ENCODE measurements at regions not wholly inside any gene's neighbourhood (a gene's known extent, or its start where the extent isn't known, plus 50 kb on each side); places are given as distances from the start of the nearest gene placed in this dataset.

DNA sequence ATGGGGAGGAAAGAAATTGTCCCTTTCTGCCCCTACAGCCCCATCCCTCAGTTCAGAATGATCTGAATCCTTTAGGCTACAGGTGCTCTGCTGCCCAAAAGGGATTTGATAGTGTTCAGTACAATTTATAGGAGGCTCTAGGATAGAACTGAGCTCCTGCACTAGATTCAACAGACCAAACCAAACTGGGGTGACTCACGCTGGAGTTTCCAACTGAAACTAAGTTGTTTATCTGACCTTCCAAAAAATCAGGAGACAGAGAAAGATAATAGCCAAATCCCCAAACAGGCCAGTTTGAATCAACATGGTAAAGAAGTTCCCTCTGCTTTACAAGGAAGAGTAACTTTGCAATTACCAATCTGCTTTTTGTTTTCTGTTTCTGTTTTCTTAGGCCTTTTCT is 72.7 kb upstream of the MBOAT2 start:
- Histone ChIP-seq H3K27me3 (no peaks in the 10 kb centered on the region), H3K4me1 (no peaks in the 10 kb centered on the region), H3K9me3 (no peaks in the 10 kb centered on the region), H3K27ac (no peak overlapping the region), H3K4me3 (no peak overlapping the region), H3K36me3 (ENCODE audit: low read depth, missing control alignments) (no peaks in the 10 kb centered on the region)
- intact Hi-C loops (cut with DNase I; ENCODE audit: low total_unique reads) = no loop called here
- 71 to 83% methylated on average over 1 of the region's 1 CpG for WGBS, 2 donors
- no peak for DNase-seq
- TF ChIP-seq, protein P1, sequence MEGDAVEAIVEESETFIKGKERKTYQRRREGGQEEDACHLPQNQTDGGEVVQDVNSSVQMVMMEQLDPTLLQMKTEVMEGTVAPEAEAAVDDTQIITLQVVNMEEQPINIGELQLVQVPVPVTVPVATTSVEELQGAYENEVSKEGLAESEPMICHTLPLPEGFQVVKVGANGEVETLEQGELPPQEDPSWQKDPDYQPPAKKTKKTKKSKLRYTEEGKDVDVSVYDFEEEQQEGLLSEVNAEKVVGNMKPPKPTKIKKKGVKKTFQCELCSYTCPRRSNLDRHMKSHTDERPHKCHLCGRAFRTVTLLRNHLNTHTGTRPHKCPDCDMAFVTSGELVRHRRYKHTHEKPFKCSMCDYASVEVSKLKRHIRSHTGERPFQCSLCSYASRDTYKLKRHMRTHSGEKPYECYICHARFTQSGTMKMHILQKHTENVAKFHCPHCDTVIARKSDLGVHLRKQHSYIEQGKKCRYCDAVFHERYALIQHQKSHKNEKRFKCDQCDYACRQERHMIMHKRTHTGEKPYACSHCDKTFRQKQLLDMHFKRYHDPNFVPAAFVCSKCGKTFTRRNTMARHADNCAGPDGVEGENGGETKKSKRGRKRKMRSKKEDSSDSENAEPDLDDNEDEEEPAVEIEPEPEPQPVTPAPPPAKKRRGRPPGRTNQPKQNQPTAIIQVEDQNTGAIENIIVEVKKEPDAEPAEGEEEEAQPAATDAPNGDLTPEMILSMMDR (IDR thresholded peaks at IDR 0.05) = no peak

DNA sequence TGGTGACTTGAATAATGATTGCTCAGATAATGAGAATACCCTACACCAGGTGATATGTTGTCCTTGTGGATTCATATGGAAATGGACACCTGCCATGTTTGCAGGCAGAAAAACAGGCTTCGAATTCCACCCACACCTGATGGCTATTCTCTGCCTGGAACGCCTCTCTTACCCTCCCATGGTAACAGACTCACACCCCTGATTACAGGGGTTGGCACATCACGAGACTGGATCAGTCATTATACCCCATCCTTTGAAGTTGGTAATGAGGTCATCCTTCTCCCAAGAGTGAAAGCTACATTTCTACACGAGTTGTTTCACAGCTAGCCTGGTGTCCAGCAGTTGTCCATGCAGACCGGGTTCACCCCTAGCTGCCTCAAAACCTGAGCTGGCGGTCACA is 71.4 kb upstream of the MBOAT2 start:
- no peak for DNase-seq
- H3K27me3 ChIP-seq = no peaks in the 10 kb centered on the region
- intact Hi-C loops (cut with DNase I; ENCODE audit: low total_unique reads) = no loop called here
- TF ChIP-seq POLR2A (IDR thresholded peaks at IDR 0.05) = no peak
- TF ChIP-seq, protein P1 (IDR thresholded peaks at IDR 0.05) = no peak
- H3K4me3 ChIP-seq = no peak overlapping the region
- H3K27ac ChIP-seq = no peak overlapping the region
- 78 to 86% methylated on average over 6 of the region's 6 CpGs for WGBS, 2 donors
- H3K9me3 ChIP-seq = no peaks in the 10 kb centered on the region
- H3K4me1 ChIP-seq = no peaks in the 10 kb centered on the region
- H3K36me3 ChIP-seq (ENCODE audit: low read depth, missing control alignments) = no peaks in the 10 kb centered on the region

DNA sequence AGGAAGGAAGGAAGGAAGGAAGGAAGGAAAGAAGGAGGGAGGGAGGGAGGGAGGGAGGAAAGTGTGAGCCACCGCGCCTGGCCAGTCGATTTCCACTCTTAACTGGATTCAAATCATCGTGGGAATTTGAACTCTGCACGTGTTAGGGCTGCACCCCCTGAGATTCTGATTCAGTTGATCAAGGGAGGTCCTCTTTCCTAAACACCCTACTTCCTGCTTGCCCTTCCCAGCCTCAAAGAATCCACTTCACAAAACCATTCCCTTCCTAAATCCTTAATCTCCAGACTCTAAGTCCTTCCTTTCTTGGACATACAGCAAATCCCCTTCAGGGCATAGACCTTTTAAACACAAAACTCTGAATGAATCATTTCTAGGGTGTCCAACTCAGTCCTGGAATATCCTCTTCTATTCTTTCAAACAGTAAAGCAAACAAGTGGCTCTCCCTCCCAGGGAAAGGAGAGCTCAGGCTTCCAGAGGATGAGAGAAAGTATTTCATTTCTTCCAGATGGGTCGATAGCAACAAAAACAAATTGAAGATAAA is 68.2 kb upstream of the MBOAT2 start:
- DNase-seq = no peak
- whole genome bisulfite sequencing, 2 donors = 86 to 89% methylated on average over 6 of the region's 6 CpGs
- Histone ChIP-seq H3K36me3 (ENCODE audit: low read depth, missing control alignments) (no peaks in the 10 kb centered on the region), H3K4me1 (no peaks in the 10 kb centered on the region), H3K4me3 (no peak overlapping the region), H3K27ac (no peak overlapping the region), H3K9me3 (no peaks in the 10 kb centered on the region), H3K27me3 (no peaks in the 10 kb centered on the region)
- no peak for TF ChIP-seq POLR2A (IDR thresholded peaks at IDR 0.05)
- TF ChIP-seq, protein P1 (IDR thresholded peaks at IDR 0.05) = no peak
- intact Hi-C loops (cut with DNase I; ENCODE audit: low total_unique reads) = no loop called here

DNA sequence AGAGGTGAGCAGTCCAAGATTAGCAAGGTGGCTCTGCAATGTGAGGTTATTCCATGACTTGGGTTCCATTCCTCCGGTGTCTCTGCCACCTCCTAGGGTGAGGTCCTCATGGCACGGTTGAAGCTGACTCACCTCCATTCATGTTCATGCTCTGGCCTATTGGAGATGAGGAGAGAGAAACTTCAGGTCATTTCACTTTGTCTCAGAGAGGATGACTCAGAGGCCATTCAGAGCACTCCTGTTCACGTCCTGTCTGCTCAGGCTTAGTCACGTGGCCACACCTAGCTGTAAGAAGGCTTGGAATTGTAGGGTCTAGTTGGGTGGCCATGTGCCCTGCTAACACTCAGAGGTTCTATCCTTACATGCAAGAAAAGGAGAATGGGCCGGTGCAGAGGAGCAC is 67.5 kb upstream of the MBOAT2 start:
- TF ChIP-seq, protein P1 (IDR thresholded peaks at IDR 0.05) = no peak
- TF ChIP-seq POLR2A (IDR thresholded peaks at IDR 0.05) = no peak
- intact Hi-C loops (cut with DNase I; ENCODE audit: low total_unique reads) = no loop called here
- DNase-seq = no peak
- Histone ChIP-seq H3K36me3 (ENCODE audit: low read depth, missing control alignments) (no peaks in the 10 kb centered on the region), H3K27me3 (no peaks in the 10 kb centered on the region), H3K27ac (no peak overlapping the region), H3K4me3 (no peak overlapping the region), H3K9me3 (no peaks in the 10 kb centered on the region), H3K4me1 (no peaks in the 10 kb centered on the region)
- WGBS, 2 donors = 89 to 90% methylated on average over 5 of the region's 5 CpGs

DNA sequence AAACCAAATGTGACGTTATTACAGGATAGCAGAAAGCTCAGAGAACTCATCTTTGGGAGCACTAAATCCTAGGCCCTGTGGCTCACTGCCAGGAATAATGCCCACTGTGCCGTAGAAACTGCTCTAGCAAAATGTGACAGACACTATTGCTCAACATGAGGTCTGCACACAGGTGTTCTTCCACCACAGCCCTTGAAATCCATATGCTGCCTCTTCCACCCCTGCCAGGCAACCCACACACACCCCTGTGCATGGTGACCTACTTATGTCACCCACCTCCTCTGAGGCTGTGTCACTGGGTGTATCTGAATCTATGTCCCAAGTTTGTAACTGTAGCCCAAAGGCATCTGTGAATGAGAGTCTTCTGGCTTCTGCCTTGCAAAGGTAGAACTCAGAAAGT is 66.1 kb upstream of the MBOAT2 start:
- TF ChIP-seq, protein P1 (IDR thresholded peaks at IDR 0.05) = no peak
- no peak for TF ChIP-seq POLR2A (IDR thresholded peaks at IDR 0.05)
- 90 to 93% methylated on average over 2 of the region's 2 CpGs for WGBS, 2 donors
- H3K27me3 ChIP-seq = no peaks in the 10 kb centered on the region
- no peak overlapping the region for H3K4me3 ChIP-seq
- intact Hi-C loops (cut with DNase I; ENCODE audit: low total_unique reads) = no loop called here
- no peaks in the 10 kb centered on the region for H3K4me1 ChIP-seq
- DNase-seq = no peak
- no peaks in the 10 kb centered on the region for H3K36me3 ChIP-seq (ENCODE audit: low read depth, missing control alignments)
- no peaks in the 10 kb centered on the region for H3K9me3 ChIP-seq
- H3K27ac ChIP-seq = no peak overlapping the region

Data from testis (tissue), 2 donors.